Omental fat pad (tissue), 3 donors: ENCODE measurements at regions not wholly inside any gene's neighbourhood (a gene's known extent, or its start where the extent isn't known, plus 50 kb on each side); places are given as distances from the start of the nearest gene placed in this dataset.
"Not testable (repeated sequence)": the region's sequence is repeated elsewhere in the genome, so short reads cannot be mapped to it uniquely, and the experiment has no call there.

Experiments
- ATAC-seq: fragments of 150-250 bp; one replicate; pipeline ENCODE4 v1.9.1; 2016; ENCODE audit warnings: mild to moderate bottlenecking, moderate library complexity; ENCODE audit not compliant: low FRiP score
- DNase-seq: peaks from one replicate; pipeline ENCODE4 v3.0.0-alpha.2; 2019; ENCODE audit warnings: low spot score
- CTCF ChIP-seq, 3 donors: fragments of 450-650 bp; IDR thresholded peaks; one replicate each; pipeline ENCODE4 v1.5.1; 2016 to 2017; ENCODE audit warnings: antibody characterized with exemption in 3 of 3, mild to moderate bottlenecking in 3 of 3, moderate library complexity in 2 of 3

- ATAC-seq (no peak), DNase-seq (no peak)
- no peak for TF ChIP-seq CTCF (IDR thresholded peaks at IDR 0.05)
Measured at GRCh38 chr19:56894626-56895025, 54.1 kb upstream of the PEG3 start.

GRCh38 chr19:56896095-56896494, 55.6 kb upstream of the PEG3 start:
- TF ChIP-seq CTCF (IDR thresholded peaks at IDR 0.05) = no peak
- DNase-seq (no peak), ATAC-seq (no peak)

- DNase-seq (no peak), ATAC-seq (no peak)
Measured at GRCh38 chr19:56899943-56900342, 59.4 kb upstream of the PEG3 start.

GRCh38 chr19:56900573-56901097, 60.1 kb upstream of the PEG3 start:
- no peak for ATAC-seq
- no peak for DNase-seq
- no peak for TF ChIP-seq CTCF (IDR thresholded peaks at IDR 0.05)

More at GRCh38 chr19:56899943-56900342, 59.4 kb upstream of the PEG3 start:
- no peak for TF ChIP-seq CTCF (IDR thresholded peaks at IDR 0.05)

GRCh38 chr19:56905631-56906150, 65.2 kb upstream of the PEG3 start:
- no peak for ATAC-seq
- no peak for DNase-seq
- no peak for TF ChIP-seq CTCF (IDR thresholded peaks at IDR 0.05)

GRCh38 chr19:56912401-56913112, 72.0 kb upstream of the PEG3 start:
- DNase-seq (no peak), ATAC-seq (no peak)
- no peak for TF ChIP-seq CTCF (IDR thresholded peaks at IDR 0.05)

GRCh38 chr19:56913113-56913455, 72.6 kb upstream of the PEG3 start:
- ATAC-seq = not testable (repeated sequence)

More at GRCh38 chr19:56913113-56913455, 72.6 kb upstream of the PEG3 start:
- DNase-seq = not testable (repeated sequence)
